ENCODE measurements at regions not wholly inside any gene's neighbourhood (a gene's known extent, or its start where the extent isn't known, plus 50 kb on each side); places are given as distances from the start of the nearest gene placed in this dataset.
A peak's percentile ranks its signal among the peaks of the same experiment; 100 is the strongest.
"Not testable (repeated sequence)": the region's sequence is repeated elsewhere in the genome, so short reads cannot be mapped to it uniquely, and the experiment has no call there.

- no peak for DNase-seq (ENCODE audit: low read depth in 6 of 9, low spot score in 9 of 9)
- Histone ChIP-seq H3K36me3 (ENCODE audit: control insufficient read depth in 2 of 2, insufficient read depth in 2 of 2, low read length in 1 of 2) (no peaks in the 10 kb centered on the region), H3K27me3 (ENCODE audit: control insufficient read depth in 2 of 2, insufficient read depth in 1 of 2, low read length in 1 of 2) (peaks cover 0 to 2% of the 10 kb centered on the region in 2 donors), H3K9me3 (ENCODE audit: control insufficient read depth in 2 of 2, insufficient read depth in 1 of 2, low read length in 1 of 2) (no peaks in the 10 kb centered on the region), H3K27ac (ENCODE audit: low read depth in 1 of 2, low read length in 1 of 2) (no peak overlapping the region), H3K4me3 (ENCODE audit: low read length in 2 of 2) (no peak overlapping the region), H3K4me1 (ENCODE audit: control insufficient read depth in 2 of 2, insufficient read depth in 2 of 2, low read length in 2 of 2) (no peaks in the 10 kb centered on the region)
- 92% methylated on average over 2 of the region's 2 CpGs for WGBS
Observed at GRCh38 chr2:129388870-129389269, 590.6 kb upstream of the RAB6C start.

GRCh38 chr2:129393816-129394215, 585.6 kb upstream of the RAB6C start:
- Histone ChIP-seq H3K4me3 (ENCODE audit: low read length in 2 of 2) (no peak overlapping the region), H3K36me3 (ENCODE audit: control insufficient read depth in 2 of 2, insufficient read depth in 2 of 2, low read length in 1 of 2) (no peaks in the 10 kb centered on the region), H3K9me3 (ENCODE audit: control insufficient read depth in 2 of 2, insufficient read depth in 1 of 2, low read length in 1 of 2) (no peaks in the 10 kb centered on the region), H3K27me3 (ENCODE audit: control insufficient read depth in 2 of 2, insufficient read depth in 1 of 2, low read length in 1 of 2) (no peaks in the 10 kb centered on the region), H3K4me1 (ENCODE audit: control insufficient read depth in 2 of 2, insufficient read depth in 2 of 2, low read length in 2 of 2) (no peaks in the 10 kb centered on the region), H3K27ac (ENCODE audit: low read depth in 1 of 2, low read length in 1 of 2) (no peak overlapping the region)
- no peak for DNase-seq (ENCODE audit: low read depth in 6 of 9, low spot score in 9 of 9)
- 97% methylated on average over 2 of the region's 2 CpGs for WGBS

- Histone ChIP-seq H3K36me3 (ENCODE audit: control insufficient read depth in 2 of 2, insufficient read depth in 2 of 2, low read length in 1 of 2) (no peaks in the 10 kb centered on the region), H3K27ac (ENCODE audit: low read depth in 1 of 2, low read length in 1 of 2) (no peak overlapping the region), H3K4me1 (ENCODE audit: control insufficient read depth in 2 of 2, insufficient read depth in 2 of 2, low read length in 2 of 2) (no peaks in the 10 kb centered on the region), H3K9me3 (ENCODE audit: control insufficient read depth in 2 of 2, insufficient read depth in 1 of 2, low read length in 1 of 2) (no peaks in the 10 kb centered on the region), H3K4me3 (ENCODE audit: low read length in 2 of 2) (no peak overlapping the region), H3K27me3 (ENCODE audit: control insufficient read depth in 2 of 2, insufficient read depth in 1 of 2, low read length in 1 of 2) (no peaks in the 10 kb centered on the region)
- 76% methylated on average over 3 of the region's 3 CpGs for WGBS
- peak in 8 of 9 donors; percentile 17 to 66 (median 32) for DNase-seq (ENCODE audit: low read depth in 6 of 9, low spot score in 9 of 9)
Observed at GRCh38 chr2:129396980-129397599, 582.4 kb upstream of the RAB6C start.

- WGBS = 73% methylated on average over 7 of the region's 7 CpGs
- no peak overlapping the region for H3K27ac ChIP-seq (ENCODE audit: low read depth in 1 of 2, low read length in 1 of 2)
- peak in 1 of 9 donors; percentile 9 for DNase-seq (ENCODE audit: low read depth in 6 of 9, low spot score in 9 of 9)
- H3K27me3 ChIP-seq (ENCODE audit: control insufficient read depth in 2 of 2, insufficient read depth in 1 of 2, low read length in 1 of 2) = no peaks in the 10 kb centered on the region
- H3K4me1 ChIP-seq (ENCODE audit: control insufficient read depth in 2 of 2, insufficient read depth in 2 of 2, low read length in 2 of 2) = no peaks in the 10 kb centered on the region
- no peak overlapping the region for H3K4me3 ChIP-seq (ENCODE audit: low read length in 2 of 2)
- no peaks in the 10 kb centered on the region for H3K36me3 ChIP-seq (ENCODE audit: control insufficient read depth in 2 of 2, insufficient read depth in 2 of 2, low read length in 1 of 2)
- no peaks in the 10 kb centered on the region for H3K9me3 ChIP-seq (ENCODE audit: control insufficient read depth in 2 of 2, insufficient read depth in 1 of 2, low read length in 1 of 2)
Observed at GRCh38 chr2:129400826-129401225, 578.6 kb upstream of the RAB6C start.

GRCh38 chr2:129402076-129402475, 577.4 kb upstream of the RAB6C start:
- Histone ChIP-seq H3K4me3 (ENCODE audit: low read length in 2 of 2) (no peak overlapping the region), H3K4me1 (ENCODE audit: control insufficient read depth in 2 of 2, insufficient read depth in 2 of 2, low read length in 2 of 2) (no peaks in the 10 kb centered on the region), H3K9me3 (ENCODE audit: control insufficient read depth in 2 of 2, insufficient read depth in 1 of 2, low read length in 1 of 2) (no peaks in the 10 kb centered on the region), H3K36me3 (ENCODE audit: control insufficient read depth in 2 of 2, insufficient read depth in 2 of 2, low read length in 1 of 2) (no peaks in the 10 kb centered on the region), H3K27ac (ENCODE audit: low read depth in 1 of 2, low read length in 1 of 2) (no peak overlapping the region), H3K27me3 (ENCODE audit: control insufficient read depth in 2 of 2, insufficient read depth in 1 of 2, low read length in 1 of 2) (no peaks in the 10 kb centered on the region)
- no peak for DNase-seq (ENCODE audit: low read depth in 6 of 9, low spot score in 9 of 9)
- 89% methylated on average over 2 of the region's 2 CpGs for WGBS

- Histone ChIP-seq H3K9me3 (ENCODE audit: control insufficient read depth in 2 of 2, insufficient read depth in 1 of 2, low read length in 1 of 2) (no peaks in the 10 kb centered on the region), H3K4me1 (ENCODE audit: control insufficient read depth in 2 of 2, insufficient read depth in 2 of 2, low read length in 2 of 2) (no peaks in the 10 kb centered on the region), H3K27me3 (ENCODE audit: control insufficient read depth in 2 of 2, insufficient read depth in 1 of 2, low read length in 1 of 2) (no peaks in the 10 kb centered on the region), H3K36me3 (ENCODE audit: control insufficient read depth in 2 of 2, insufficient read depth in 2 of 2, low read length in 1 of 2) (no peaks in the 10 kb centered on the region), H3K4me3 (ENCODE audit: low read length in 2 of 2) (no peak overlapping the region), H3K27ac (ENCODE audit: low read depth in 1 of 2, low read length in 1 of 2) (no peak overlapping the region)
- 91% methylated on average over 2 of the region's 2 CpGs for WGBS
- no peak for DNase-seq (ENCODE audit: low read depth in 6 of 9, low spot score in 9 of 9)
Observed at GRCh38 chr2:129404000-129404685, 575.3 kb upstream of the RAB6C start.

- no peaks in the 10 kb centered on the region for H3K36me3 ChIP-seq (ENCODE audit: control insufficient read depth in 2 of 2, insufficient read depth in 2 of 2, low read length in 1 of 2)
- no peaks in the 10 kb centered on the region for H3K9me3 ChIP-seq (ENCODE audit: control insufficient read depth in 2 of 2, insufficient read depth in 1 of 2, low read length in 1 of 2)
- no peak overlapping the region for H3K27ac ChIP-seq (ENCODE audit: low read depth in 1 of 2, low read length in 1 of 2)
- no peaks in the 10 kb centered on the region for H3K4me1 ChIP-seq (ENCODE audit: control insufficient read depth in 2 of 2, insufficient read depth in 2 of 2, low read length in 2 of 2)
- H3K27me3 ChIP-seq (ENCODE audit: control insufficient read depth in 2 of 2, insufficient read depth in 1 of 2, low read length in 1 of 2) = no peaks in the 10 kb centered on the region
- no peak overlapping the region for H3K4me3 ChIP-seq (ENCODE audit: low read length in 2 of 2)
- 98% methylated on average over 1 of the region's 1 CpG for WGBS
- DNase-seq (ENCODE audit: low read depth in 6 of 9, low spot score in 9 of 9) = no peak
Observed at GRCh38 chr2:129408570-129408969, 570.9 kb upstream of the RAB6C start.

- H3K27me3 ChIP-seq (ENCODE audit: control insufficient read depth in 2 of 2, insufficient read depth in 1 of 2, low read length in 1 of 2); DNase-seq (ENCODE audit: low read depth in 6 of 9, low spot score in 9 of 9): not testable (repeated sequence)
- 94% methylated on average over 14 of the region's 24 CpGs for WGBS
Observed at GRCh38 chr2:129417041-129417440, 562.4 kb upstream of the RAB6C start.

GRCh38 chr2:129422028-129422427, 557.4 kb upstream of the RAB6C start:
- Histone ChIP-seq H3K9me3 (ENCODE audit: control insufficient read depth in 2 of 2, insufficient read depth in 1 of 2, low read length in 1 of 2) (no peaks in the 10 kb centered on the region), H3K27me3 (ENCODE audit: control insufficient read depth in 2 of 2, insufficient read depth in 1 of 2, low read length in 1 of 2) (no peaks in the 10 kb centered on the region), H3K27ac (ENCODE audit: low read depth in 1 of 2, low read length in 1 of 2) (no peak overlapping the region), H3K4me3 (ENCODE audit: low read length in 2 of 2) (no peak overlapping the region), H3K4me1 (ENCODE audit: control insufficient read depth in 2 of 2, insufficient read depth in 2 of 2, low read length in 2 of 2) (no peaks in the 10 kb centered on the region), H3K36me3 (ENCODE audit: control insufficient read depth in 2 of 2, insufficient read depth in 2 of 2, low read length in 1 of 2) (no peaks in the 10 kb centered on the region)
- 88% methylated on average over 1 of the region's 1 CpG for WGBS
- no peak for DNase-seq (ENCODE audit: low read depth in 6 of 9, low spot score in 9 of 9)

More at GRCh38 chr2:129417041-129417440, 562.4 kb upstream of the RAB6C start:
- not testable (repeated sequence) for H3K9me3 ChIP-seq (ENCODE audit: control insufficient read depth in 2 of 2, insufficient read depth in 1 of 2, low read length in 1 of 2); H3K4me1 ChIP-seq (ENCODE audit: control insufficient read depth in 2 of 2, insufficient read depth in 2 of 2, low read length in 2 of 2); H3K4me3 ChIP-seq (ENCODE audit: low read length in 2 of 2); H3K36me3 ChIP-seq (ENCODE audit: control insufficient read depth in 2 of 2, insufficient read depth in 2 of 2, low read length in 1 of 2); H3K27ac ChIP-seq (ENCODE audit: low read depth in 1 of 2, low read length in 1 of 2)

All from thymus (tissue), 11 donors.